ENCODE measurements at regions not wholly inside any gene's neighbourhood (a gene's known extent, or its start where the extent isn't known, plus 50 kb on each side); places are given as distances from the start of the nearest gene placed in this dataset.

DNA sequence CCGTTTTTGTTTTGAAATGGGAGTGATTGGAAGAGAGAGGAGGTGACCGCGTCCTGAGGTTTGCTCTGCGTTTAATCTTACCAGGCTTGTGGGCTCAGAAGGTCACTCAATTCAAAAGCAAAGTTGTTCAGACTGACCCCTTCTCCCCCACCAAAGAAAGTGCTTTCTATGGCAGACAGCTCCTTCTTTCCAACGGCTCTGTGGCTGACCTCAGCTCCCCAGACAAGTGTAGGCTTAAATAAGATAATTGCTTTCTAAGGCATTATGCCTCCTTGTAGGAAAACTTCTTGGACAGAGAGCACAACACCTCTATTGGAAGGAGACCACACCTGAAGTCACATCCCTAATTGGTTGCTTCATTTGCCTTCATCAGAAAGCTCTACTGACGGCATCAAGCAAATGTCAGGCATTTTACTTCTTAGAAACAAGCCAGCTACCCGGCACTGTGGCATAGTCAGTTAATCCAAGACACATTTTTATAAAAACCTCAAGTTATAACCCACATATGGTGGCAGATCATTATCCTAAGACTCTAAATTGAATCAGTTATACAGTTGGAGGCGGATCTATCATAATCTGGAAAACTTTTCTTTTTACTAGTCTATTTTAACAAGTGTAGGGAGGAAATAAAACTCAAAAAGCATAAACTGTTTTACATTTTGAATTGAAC, 94.9 kb downstream of the TMEM174 start:
- H3K36me3 ChIP-seq = no peaks in the 10 kb centered on the region
- intact Hi-C loops (cut with DNase I) = no loop called here
- no peak overlapping the region for H3K4me3 ChIP-seq
- TF ChIP-seq CTCF (IDR thresholded peaks at IDR 0.05) = no peak
- no peaks in the 10 kb centered on the region for H3K9me3 ChIP-seq
- no peaks in the 10 kb centered on the region for H3K4me1 ChIP-seq
- no peaks in the 10 kb centered on the region for H3K27me3 ChIP-seq
- DNase-seq = no peak
- H3K27ac ChIP-seq = no peak overlapping the region
- H3K9ac ChIP-seq (ENCODE audit: low read depth in 2 of 2, low read length in 2 of 2) = no peak overlapping the region

- no peak for TF ChIP-seq CTCF (IDR thresholded peaks at IDR 0.05)
- Histone ChIP-seq H3K27ac (no peak overlapping the region), H3K4me1 (no peaks in the 10 kb centered on the region), H3K36me3 (no peaks in the 10 kb centered on the region), H3K27me3 (no peaks in the 10 kb centered on the region), H3K9me3 (no peaks in the 10 kb centered on the region), H3K4me3 (no peak overlapping the region), H3K9ac (ENCODE audit: low read depth in 2 of 2, low read length in 2 of 2) (no peak overlapping the region)
- no peak for DNase-seq
- intact Hi-C loops (cut with DNase I) = no loop called here
Measured at GRCh38 chr5:73266925-73267765, 94.2 kb downstream of the TMEM174 start.

DNA sequence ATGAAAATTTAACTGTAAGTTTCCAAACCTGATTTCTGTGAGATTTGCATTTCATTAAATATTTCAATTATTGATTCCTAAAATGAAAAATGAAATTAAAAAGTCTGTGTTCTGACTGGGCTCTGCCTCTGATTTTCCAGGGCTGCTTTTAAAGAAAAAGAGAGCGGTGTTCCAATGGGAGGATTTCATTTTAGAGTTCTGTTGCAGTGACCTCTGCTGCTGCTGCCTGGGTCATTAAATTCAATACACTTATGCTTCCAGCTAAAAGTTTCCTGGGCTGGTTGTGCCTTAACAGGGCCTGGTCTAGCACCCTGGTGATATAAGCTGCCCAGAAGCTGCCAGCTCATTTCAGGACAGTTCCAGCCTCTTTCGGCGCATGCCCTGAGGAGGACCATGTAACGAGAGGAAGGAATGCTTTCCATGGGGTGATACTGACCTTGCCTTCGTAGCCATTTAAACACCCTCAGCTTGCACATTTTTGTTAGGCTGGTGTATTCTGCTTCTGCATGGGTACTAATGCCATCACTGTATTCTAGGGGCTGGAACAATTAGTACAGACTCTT, 93.3 kb downstream of the TMEM174 start:
- H3K4me1 ChIP-seq = no peaks in the 10 kb centered on the region
- H3K27ac ChIP-seq = no peak overlapping the region
- intact Hi-C loops (cut with DNase I) = no loop called here

DNA sequence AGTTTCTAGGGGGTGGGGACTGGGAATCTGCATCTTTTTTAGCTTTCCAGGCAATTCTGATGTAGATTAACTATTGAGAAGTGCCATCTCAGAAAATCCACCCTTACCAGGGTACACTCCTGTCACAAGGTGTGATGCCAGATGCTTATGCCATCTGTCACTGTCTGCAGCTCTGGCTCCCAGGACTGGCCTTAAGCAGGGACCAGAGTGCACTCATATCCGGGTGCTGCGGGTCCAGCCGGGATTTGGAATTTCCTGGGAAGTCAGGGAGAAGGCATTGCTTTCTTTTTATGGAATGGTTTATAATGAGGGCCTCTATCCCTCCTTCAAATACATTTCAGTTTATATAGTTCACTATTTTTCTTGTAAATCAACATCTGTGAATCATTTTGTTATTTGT, 92.6 kb downstream of the TMEM174 start:
- H3K27me3 ChIP-seq = no peaks in the 10 kb centered on the region
- no peaks in the 10 kb centered on the region for H3K9me3 ChIP-seq
- H3K4me3 ChIP-seq = no peak overlapping the region
- no peak for TF ChIP-seq CTCF (IDR thresholded peaks at IDR 0.05)
- H3K36me3 ChIP-seq = no peaks in the 10 kb centered on the region
- DNase-seq = no peak
- no peak overlapping the region for H3K27ac ChIP-seq
- no peak overlapping the region for H3K9ac ChIP-seq (ENCODE audit: low read depth in 2 of 2, low read length in 2 of 2)
- no peaks in the 10 kb centered on the region for H3K4me1 ChIP-seq
- intact Hi-C loops (cut with DNase I) = no loop called here

More for the DNA sequence above, 93.3 kb downstream of the TMEM174 start:
- TF ChIP-seq CTCF (IDR thresholded peaks at IDR 0.05) = no peak
- no peaks in the 10 kb centered on the region for H3K36me3 ChIP-seq
- DNase-seq = no peak
- no peaks in the 10 kb centered on the region for H3K9me3 ChIP-seq
- H3K9ac ChIP-seq (ENCODE audit: low read depth in 2 of 2, low read length in 2 of 2) = no peak overlapping the region
- H3K4me3 ChIP-seq = no peak overlapping the region
- H3K27me3 ChIP-seq = no peaks in the 10 kb centered on the region

DNA sequence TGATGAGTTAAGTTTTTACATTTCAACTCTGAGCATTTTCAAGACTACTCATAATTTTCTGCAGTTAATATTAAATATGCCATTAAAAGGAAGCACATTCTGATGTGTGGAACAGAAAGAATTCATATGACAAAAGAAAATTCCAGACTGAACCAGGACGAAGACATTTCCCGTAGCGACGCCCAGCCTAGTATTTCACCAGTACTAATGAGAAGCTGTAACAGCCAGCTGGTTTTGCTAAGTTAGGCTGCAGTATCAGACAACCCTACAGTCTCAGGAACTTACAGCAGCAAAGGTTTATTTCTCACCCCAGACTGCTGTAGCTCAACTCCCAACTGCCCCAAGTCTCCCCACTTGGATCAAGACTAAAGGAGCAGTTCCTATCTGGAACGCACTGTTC, 91.6 kb downstream of the TMEM174 start:
- no peak overlapping the region for H3K27ac ChIP-seq
- no peaks in the 10 kb centered on the region for H3K9me3 ChIP-seq
- no peak for TF ChIP-seq CTCF (IDR thresholded peaks at IDR 0.05)
- no peaks in the 10 kb centered on the region for H3K36me3 ChIP-seq
- H3K4me3 ChIP-seq = no peak overlapping the region
- H3K27me3 ChIP-seq = no peaks in the 10 kb centered on the region
- no peak for DNase-seq
- no peak overlapping the region for H3K9ac ChIP-seq (ENCODE audit: low read depth in 2 of 2, low read length in 2 of 2)
- H3K4me1 ChIP-seq = no peaks in the 10 kb centered on the region
- intact Hi-C loops (cut with DNase I) = no loop called here

Measured in colonic mucosa (tissue), 4 donors.